ENCODE measurements at regions not wholly inside any gene's neighbourhood (a gene's known extent, or its start where the extent isn't known, plus 50 kb on each side); places are given as distances from the start of the nearest gene placed in this dataset.

DNA sequence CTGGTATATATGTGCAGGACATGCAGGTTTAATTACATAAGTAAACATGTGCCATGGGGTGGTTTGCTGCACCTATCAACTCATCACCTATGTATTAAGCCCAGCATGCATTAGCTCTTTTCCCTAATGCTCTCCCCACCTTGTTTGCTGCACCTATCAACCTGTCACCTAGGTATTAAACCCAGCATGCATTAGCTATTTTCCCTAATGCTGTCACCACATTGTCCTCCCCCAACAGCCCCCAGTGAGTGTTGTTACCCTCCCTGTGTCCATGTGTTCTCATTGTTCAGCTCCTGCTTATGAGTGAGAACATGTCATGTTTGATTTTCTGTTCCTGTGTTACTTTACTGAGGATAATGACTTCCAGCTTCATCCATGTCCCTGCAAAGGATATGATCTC, 300.5 kb downstream of the ANKRD7 start:
- TF ChIP-seq, protein P1, sequence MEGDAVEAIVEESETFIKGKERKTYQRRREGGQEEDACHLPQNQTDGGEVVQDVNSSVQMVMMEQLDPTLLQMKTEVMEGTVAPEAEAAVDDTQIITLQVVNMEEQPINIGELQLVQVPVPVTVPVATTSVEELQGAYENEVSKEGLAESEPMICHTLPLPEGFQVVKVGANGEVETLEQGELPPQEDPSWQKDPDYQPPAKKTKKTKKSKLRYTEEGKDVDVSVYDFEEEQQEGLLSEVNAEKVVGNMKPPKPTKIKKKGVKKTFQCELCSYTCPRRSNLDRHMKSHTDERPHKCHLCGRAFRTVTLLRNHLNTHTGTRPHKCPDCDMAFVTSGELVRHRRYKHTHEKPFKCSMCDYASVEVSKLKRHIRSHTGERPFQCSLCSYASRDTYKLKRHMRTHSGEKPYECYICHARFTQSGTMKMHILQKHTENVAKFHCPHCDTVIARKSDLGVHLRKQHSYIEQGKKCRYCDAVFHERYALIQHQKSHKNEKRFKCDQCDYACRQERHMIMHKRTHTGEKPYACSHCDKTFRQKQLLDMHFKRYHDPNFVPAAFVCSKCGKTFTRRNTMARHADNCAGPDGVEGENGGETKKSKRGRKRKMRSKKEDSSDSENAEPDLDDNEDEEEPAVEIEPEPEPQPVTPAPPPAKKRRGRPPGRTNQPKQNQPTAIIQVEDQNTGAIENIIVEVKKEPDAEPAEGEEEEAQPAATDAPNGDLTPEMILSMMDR (IDR thresholded peaks at IDR 0.05; ENCODE audit: insufficient read depth, low read length): no peak
- DNase-seq (ENCODE audit: low read depth): no peak
- no peak overlapping the region for H3K4me3 ChIP-seq (ENCODE audit: low read depth, low read length)

DNA sequence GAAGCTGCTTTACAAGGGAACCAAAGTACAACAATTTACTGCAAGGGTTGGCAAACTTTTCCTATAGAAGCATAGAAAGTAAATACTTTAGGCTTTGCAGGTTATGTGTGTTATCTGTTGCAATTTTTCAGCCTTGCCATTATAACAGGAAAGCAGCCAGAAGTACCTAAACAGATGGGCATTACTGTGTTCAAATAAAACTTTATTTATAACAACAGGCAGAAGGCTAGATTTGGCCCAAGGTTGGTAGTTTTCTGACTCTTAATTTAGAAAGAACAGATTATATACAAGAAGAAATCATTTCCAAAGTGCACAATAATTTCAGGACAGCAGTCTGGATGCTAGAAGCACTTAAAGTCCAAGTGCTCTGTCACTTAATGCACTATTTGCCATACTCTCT, 307.1 kb downstream of the ANKRD7 start:
- H3K4me3 ChIP-seq (ENCODE audit: low read depth, low read length): no peak overlapping the region
- no peak for DNase-seq (ENCODE audit: low read depth)
- TF ChIP-seq, protein P1 (IDR thresholded peaks at IDR 0.05; ENCODE audit: insufficient read depth, low read length): no peak

DNA sequence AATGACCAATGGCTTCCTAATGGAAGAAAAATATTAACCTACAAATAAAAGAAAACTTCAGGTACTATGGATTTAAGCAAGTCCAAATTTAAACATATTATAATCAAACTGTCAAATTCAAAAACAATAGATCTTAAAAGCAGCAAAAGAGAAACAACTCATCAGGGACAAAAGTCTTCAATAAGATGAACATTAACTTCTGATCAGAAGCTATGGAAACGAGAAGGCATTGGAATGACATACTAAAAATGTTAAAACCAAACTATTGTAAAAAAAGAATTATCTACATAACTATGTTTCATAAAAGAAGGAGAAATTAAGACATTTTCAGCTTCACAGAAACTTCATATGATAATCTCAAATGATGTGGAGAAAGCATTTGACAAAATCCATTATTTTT, 334.7 kb downstream of the ANKRD7 start:
- TF ChIP-seq, protein P1 (IDR thresholded peaks at IDR 0.05; ENCODE audit: insufficient read depth, low read length): no peak
- no peak for DNase-seq (ENCODE audit: low read depth)
- no peak overlapping the region for H3K4me3 ChIP-seq (ENCODE audit: low read depth, low read length)

DNA sequence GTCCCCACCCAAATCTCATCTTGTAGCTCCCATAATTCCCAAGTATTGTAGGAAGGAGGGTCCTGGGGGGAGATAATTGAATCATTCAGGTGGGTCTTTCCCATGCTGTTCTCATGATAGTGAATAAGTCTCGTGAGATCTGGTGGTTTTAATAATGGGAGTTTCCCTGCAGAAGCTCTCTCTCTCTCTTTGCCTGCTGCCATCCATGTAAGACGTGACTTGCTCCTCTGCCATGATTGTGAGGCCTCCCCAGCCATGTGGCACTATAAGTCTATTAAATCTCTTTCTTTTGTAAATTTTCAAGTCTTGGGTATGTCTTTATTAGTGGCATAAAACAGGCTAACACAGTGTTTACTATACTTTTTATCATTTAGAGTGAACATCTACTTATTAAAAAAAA, 338.8 kb downstream of the ANKRD7 start:
- no peak overlapping the region for H3K4me3 ChIP-seq (ENCODE audit: low read depth, low read length)
- DNase-seq (ENCODE audit: low read depth): no peak
- TF ChIP-seq, protein P1 (IDR thresholded peaks at IDR 0.05; ENCODE audit: insufficient read depth, low read length): no peak

DNA sequence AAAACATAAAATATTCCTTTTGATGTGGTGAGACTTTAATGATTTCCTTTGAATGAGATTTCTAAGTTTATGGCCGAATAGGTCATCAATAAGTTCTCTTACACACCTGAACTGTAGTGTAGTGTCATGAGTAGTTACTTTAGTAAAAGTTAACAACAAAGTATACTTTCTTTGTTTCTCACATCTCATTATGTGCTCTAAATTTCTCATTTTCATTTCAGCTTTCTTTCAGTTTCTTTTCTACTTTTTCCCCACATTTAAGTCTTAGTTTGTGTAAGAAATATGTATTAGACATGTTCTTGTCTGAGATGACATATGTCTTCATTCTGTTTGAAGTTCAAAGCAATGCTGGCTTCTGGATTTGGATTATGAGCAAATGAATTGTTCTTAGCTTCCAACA, 348.1 kb downstream of the ANKRD7 start:
- TF ChIP-seq, protein P1 (IDR thresholded peaks at IDR 0.05; ENCODE audit: insufficient read depth, low read length): no peak
- H3K4me3 ChIP-seq (ENCODE audit: low read depth, low read length): no peak overlapping the region
- no peak for DNase-seq (ENCODE audit: low read depth)

DNA sequence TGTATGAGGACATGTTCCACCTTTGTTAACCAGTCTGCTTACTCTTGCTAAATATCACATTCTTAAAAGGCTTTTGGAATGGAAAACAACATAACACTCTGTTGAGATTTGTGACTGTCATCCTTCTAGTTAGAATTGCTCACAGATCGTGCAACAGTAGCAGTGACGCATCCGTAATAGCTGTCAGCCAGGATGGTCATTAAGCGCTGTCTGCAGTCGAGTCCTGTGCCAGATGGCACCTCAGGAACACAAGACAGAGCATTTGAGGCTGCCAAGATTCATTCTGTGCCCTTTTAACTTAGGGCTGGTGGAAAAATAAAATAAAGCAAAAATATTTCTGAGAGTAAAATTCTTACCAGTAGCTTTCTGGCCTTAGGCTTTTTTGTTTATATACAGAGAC, 348.6 kb downstream of the ANKRD7 start:
- H3K4me3 ChIP-seq (ENCODE audit: low read depth, low read length): no peak overlapping the region
- TF ChIP-seq, protein P1 (IDR thresholded peaks at IDR 0.05; ENCODE audit: insufficient read depth, low read length): no peak
- no peak for DNase-seq (ENCODE audit: low read depth)

DNA sequence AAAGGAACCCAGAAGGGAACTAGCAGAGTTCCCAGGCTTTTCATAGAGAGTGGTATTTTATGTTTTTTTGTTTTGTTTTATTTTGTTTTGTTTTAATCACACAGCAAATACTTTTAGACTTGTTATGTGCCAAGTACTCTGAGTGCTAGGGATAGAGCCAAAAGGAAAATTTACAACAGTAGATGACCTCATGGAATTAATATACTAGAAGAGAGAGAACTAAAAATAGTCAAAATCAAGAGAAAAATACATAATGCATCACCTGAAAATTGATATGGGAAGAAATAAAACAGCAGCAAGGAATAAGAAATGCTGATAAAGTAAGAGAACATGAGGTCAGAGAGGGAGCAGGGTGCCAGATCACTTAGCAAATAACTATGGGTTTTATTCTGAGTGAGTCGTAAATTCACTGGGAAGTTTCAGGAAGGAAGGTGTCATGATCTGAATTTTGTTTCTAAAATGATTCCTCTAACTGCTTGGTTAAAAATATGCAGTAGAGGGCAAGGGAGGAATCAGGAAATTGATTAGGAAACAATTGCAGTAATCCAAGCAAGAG, 351.0 kb downstream of the ANKRD7 start:
- DNase-seq (ENCODE audit: low read depth): no peak
- no peak overlapping the region for H3K4me3 ChIP-seq (ENCODE audit: low read depth, low read length)
- TF ChIP-seq, protein P1 (IDR thresholded peaks at IDR 0.05; ENCODE audit: insufficient read depth, low read length): no peak

All from fibroblast of the aortic adventitia (primary cell).